Suppressor macrophage treated with lipopolysaccharide for 4 hours (primary cell): ENCODE measurements at regions not wholly inside any gene's neighbourhood (a gene's known extent, or its start where the extent isn't known, plus 50 kb on each side); places are given as distances from the start of the nearest gene placed in this dataset.
"Not testable (repeated sequence)": the region's sequence is repeated elsewhere in the genome, so short reads cannot be mapped to it uniquely, and the experiment has no call there.

ENCODE experiments used
- DNase-seq: peaks from one replicate; pipeline ENCODE4 v3.0.0-alpha.2; 2020

DNA sequence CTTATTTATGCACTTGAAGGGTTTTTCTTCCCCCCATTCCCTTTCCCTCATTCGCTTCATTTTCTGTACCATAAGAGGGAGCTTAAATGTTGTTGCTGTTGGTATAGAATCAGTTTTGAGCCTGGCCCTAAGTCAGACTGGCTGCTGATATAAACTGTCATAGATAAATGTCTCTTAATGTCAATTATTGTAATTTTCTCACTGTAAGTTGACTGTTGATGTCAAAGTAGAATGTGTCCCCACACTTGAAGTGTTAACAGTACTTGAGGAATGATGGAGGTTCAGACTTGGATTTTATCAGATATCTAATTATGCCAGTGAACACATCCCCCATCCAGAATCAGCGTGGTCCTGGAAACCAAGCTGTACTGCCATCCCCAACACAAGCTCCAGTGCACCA, 87.8 kb downstream of the PRR15 start:
- DNase-seq = no peak

GRCh38 chr7:29652556-29652955, 88.9 kb downstream of the PRR15 start:
- no peak for DNase-seq

GRCh38 chr7:29654340-29654739, 90.7 kb downstream of the PRR15 start:
- DNase-seq = not testable (repeated sequence)

DNA sequence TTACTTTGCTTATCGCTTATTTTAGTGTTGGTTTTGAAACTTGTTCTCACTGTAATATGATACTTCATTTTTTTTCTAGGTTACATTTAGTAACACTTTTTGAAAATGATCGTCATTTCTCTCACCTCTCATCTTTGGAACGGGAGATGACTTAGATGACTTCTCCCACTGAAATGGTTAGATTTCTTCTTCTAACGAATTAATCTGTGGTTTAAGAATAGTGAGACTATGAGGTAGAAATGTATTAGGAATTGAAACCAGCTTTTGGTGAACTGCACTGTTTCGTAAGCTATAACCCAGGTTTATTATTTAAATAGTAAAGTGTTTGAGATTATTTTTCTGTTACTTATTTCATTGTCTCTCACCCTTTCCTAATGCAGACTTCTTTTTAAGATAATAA, 93.7 kb downstream of the PRR15 start:
- no peak for DNase-seq

DNA sequence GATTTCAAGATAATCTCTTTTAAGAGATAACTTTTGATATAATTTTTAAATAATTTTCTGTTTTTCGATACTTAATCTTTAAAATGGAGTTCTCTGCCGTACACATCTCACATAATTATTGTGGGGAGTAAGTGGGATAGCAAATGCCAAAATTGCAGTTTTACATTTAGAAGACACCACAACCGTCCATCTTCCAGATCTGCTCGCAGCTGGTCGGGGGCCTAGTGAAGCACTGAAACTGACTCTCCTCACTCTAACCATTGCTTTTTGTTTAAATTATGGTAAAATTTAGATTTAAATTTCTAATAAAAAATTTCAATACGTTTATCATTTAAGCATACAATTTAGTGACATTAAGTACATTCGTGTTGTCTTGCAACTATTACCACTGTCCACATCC, 94.2 kb downstream of the PRR15 start:
- no peak for DNase-seq

- not testable (repeated sequence) for DNase-seq
Measured at GRCh38 chr7:29659213-29659612, 95.6 kb downstream of the PRR15 start.

DNA sequence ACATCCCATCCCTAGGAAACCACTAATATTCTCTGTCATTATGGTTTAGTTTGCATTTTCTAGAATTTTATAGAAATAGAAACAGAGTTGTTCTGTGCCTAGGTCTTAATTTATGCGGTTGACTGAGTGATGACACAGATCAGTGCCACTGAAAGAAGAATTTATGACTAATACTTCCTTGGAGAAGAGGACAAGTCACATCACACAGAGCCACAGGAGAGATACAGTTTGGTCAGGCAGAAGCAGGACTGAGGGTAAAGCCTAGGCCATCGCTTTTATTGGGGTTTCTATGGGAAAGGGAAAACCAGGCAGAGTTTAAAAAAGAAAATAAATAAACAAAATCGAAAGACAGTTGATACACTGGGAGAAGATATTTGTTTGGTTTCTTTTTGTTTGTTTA, 99.3 kb downstream of the PRR15 start:
- DNase-seq = peak; percentile 17

GRCh38 chr7:29664999-29665398, 101.4 kb downstream of the PRR15 start:
- DNase-seq = not testable (repeated sequence)

- DNase-seq = not testable (repeated sequence)
Measured at GRCh38 chr7:29667096-29667669, 103.5 kb downstream of the PRR15 start.

DNA sequence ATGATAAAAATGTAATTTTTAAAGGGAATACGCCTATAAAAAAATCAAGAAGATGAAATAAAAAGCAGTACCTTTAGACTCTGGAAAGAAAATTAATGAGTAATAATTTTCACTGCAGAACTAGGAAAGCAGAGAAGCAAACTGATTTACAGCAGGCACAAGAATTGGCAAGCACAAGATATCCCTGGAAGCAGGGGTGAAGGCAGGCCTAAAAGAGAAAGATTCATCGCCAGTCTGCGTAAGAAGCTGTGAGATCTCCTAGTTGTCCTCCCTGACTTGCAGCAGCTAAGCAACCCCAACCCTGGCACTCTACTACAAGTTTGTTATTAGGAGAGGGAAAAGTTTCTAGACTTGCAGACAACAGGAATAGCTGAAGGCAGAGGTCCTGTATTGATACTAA, 107.7 kb downstream of the PRR15 start:
- DNase-seq = not testable (repeated sequence)

DNA sequence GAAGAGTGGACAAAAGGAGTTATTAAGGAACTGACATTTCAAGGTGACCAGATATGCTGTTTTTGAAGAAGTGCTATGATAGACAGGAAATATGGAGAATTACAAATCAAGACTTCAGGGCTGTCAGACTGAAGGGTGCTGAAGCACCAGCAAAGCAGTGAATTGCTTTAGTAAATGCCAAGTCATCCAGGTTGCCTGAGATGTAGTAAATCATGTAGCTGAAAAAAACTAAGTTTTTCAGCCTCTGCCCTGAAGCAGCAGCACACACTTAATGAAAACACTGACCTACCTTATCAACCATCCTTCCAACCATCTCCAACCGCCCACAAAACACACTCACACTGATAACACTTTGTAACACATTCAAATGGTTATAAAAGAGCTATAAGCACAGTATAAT, 110.0 kb downstream of the PRR15 start:
- not testable (repeated sequence) for DNase-seq

- not testable (repeated sequence) for DNase-seq
Measured at GRCh38 chr7:29674626-29675025, 111.0 kb downstream of the PRR15 start.

DNA sequence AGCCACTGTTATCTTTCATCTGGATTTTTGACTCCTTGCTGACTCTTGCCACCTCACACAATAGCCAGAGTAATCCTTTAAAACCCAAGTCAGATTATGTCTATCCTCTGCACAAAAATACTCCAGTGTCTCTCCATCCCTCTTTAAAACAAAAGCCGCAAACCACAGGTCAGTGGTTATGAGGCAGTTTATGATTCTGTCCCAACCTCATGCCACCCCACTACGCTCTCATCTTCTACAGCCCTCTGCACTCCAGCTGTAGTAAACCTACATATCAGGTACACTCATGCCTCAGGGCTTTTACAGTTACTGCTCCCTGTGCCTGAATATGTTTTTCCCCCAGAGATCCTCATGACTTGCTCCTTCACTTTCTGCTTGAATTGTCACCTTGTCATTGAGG, 113.6 kb downstream of the PRR15 start:
- DNase-seq = not testable (repeated sequence)

DNA sequence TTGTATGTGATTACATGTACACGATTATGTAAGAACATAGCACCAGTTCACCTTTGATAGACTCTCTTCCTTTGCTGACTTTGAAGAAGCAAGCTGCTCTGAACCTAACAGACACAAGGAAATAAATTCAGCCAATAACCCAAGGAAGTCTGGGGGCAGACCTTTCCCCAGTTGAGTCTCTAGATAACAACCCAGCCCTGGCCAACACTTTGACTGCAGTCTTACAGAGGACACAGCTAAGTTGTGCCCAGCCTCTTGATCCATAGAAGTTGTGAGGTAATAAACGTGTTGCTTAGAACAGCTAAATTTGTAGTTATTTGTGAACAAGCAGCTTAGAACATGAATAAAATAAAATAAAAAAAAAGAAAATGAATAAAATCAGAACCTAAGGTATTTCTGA, 116.3 kb downstream of the PRR15 start:
- not testable (repeated sequence) for DNase-seq

DNA sequence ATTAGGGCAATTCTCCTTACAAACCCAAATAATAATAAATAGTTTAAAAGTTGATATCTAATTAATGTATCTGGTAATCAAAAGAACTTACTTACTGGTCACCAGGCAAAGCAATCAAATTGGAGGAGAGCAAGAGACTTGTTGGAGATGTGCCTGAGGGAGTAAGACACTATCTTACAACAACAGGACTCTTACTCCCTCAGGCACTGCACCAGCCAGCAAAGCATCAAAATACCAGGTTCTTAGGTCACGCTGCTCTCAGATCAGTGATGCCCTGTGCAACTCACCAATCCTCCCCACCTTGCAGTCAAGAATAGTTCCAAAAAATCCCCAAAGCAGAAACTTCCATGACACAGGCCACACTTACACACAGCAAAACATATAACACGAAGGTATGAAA, 117.0 kb downstream of the PRR15 start:
- not testable (repeated sequence) for DNase-seq

GRCh38 chr7:29684151-29684786, 120.6 kb downstream of the PRR15 start:
- peak; percentile 3 for DNase-seq

DNA sequence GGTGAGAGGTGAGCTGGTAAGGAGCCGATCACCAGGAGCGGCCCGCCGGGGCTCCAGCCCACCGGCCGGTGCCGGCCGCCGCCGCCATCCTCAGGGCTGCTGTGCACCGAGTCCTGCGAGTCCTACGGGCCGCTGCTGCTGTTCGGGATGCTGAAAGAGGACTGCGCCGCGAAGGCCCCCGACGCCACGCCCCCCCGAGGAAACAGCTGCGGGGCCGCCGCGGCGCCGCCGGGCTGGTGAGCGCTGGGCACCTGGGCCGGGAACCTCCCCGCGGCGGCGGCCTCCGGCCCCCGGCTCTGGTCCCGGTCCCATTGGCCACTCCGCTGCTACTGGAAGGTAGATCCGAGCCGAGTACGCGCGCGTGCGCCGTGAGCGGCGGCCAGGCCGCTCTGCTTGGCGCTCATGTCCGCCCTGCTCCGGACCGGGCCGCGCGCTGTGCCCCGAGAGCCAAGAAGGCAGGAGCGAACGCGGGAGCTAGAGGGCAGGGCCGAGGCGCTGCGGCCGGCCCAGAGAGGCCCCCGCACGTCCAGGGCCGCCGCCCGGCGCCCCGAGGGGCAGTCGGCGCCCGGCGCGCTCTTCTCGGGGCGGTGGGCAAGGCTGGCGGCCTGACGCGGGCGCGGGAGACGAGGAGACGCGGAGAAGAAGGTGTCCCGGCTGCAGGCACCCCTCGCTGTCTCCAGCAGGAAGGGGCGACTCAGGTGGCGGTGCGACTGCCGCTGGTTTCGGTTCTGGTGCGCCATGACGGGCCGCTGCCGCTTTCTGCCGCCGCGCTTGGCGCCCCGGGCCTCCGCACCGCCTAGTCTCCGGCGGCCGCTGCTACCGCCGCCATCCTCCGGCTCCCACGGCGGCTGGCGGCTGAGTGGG, 121.3 kb upstream of the WIPF3 start:
- DNase-seq = peak; percentile 75

DNA sequence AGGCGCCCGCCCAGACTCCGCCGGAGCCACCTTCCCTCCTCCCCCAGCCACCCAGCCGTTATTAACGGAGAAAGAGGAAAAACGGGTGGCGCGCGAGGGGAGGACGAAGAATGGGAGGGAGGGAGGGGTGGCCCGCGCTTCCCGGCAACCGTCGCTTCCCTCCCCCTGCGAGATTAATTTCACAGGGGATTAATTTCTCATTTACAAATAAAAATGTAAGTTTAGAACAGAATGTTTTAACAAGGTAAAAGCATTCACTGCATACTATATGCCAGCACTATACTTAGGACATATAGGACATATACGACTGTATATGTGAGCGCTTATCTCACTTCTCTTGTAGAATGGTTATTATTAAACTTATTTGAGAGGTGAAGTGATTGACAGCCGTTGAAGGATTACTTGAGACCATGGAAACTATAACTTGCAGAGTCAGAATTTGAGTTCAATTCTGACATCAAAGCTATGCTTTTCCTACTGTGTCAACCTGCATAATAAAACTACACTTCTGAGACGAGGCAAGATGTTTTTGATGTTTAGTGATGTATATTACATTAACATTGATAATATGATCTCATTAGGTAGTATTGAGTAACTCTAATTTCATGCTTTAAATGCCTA, 120.5 kb upstream of the WIPF3 start:
- peak; percentile 1 for DNase-seq

DNA sequence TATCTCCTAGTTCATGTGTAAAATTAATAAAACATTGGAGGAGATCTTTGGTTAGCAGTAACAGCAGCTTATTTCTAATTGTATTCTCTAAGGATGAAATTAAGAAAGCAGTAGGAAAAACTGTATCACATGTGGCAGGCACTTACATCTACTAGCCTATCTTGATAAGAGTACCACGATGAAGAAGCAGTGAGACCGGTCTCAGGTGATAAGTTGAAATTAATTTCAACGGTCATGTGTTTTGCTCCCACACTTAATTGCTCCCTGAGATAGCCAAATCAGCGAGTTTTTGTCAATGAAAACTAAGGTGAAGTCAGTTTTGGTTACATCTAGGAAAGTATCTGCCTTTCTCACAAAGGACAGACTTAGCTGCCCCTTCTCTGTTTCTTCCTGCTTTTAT, 115.8 kb upstream of the WIPF3 start:
- not testable (repeated sequence) for DNase-seq

- not testable (repeated sequence) for DNase-seq
Measured at GRCh38 chr7:29696402-29696801, 109.9 kb upstream of the WIPF3 start.

DNA sequence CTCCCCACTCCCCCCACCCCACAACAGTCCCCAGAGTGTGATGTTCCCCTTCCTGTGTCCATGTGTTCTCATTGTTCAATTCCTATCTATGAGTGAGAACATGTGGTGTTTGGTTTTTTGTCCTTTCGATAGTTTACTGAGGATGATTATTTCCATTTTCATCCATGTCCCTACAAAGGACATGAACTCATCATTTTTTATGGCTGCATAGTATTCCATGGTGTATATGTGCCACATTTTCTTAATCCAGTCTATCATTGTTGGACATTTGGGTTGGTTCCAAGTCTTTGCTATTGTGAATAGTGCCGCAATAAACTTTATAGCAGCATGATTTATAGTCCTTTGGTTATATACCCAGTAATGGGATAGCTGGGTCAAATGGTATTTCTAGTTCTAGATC, 106.6 kb upstream of the WIPF3 start:
- not testable (repeated sequence) for DNase-seq

- not testable (repeated sequence) for DNase-seq
Measured at GRCh38 chr7:29701540-29701939, 104.8 kb upstream of the WIPF3 start.

DNA sequence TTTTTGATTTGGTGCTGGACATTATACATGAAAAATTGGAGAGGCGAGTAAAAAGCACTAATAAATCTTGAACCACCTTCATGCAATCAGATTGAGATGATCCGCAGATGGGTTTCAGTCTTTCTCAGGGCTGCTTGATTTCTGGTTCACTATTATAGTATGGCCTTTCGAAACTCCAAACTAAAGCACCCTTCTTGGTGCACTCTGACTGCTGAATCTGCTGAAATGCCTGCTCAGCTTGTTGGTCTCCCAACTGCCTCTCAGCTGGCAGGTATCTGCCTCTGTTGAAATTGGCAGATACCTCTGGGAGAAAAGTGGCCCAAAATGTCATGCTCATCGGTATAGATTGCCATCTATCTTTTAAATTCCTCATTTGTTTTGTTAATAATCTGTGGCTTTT, 102.5 kb upstream of the WIPF3 start:
- DNase-seq = not testable (repeated sequence)
